ENCODE measurements at regions not wholly inside any gene's neighbourhood (a gene's known extent, or its start where the extent isn't known, plus 50 kb on each side); places are given as distances from the start of the nearest gene placed in this dataset.
"Not testable (repeated sequence)": the region's sequence is repeated elsewhere in the genome, so short reads cannot be mapped to it uniquely, and the experiment has no call there.

- not testable (repeated sequence) for TF ChIP-seq CTCF, POLR2AphosphoS5, POLR2A, EP300 (IDR thresholded peaks at IDR 0.05)
Observed at GRCh38 chr16:26596033-26596432, 470.7 kb upstream of the C16orf82 start.

Data from upper lobe of left lung (tissue), 4 donors.